KMS-11 (cell line): ENCODE measurements at regions not wholly inside any gene's neighbourhood (a gene's known extent, or its start where the extent isn't known, plus 50 kb on each side); places are given as distances from the start of the nearest gene placed in this dataset.

ENCODE experiments used
- H2AFZ ChIP-seq: fragments of 200-600 bp; sonication (generic); 2 replicates; pipeline ENCODE4 v1.6.1; 2016; ENCODE audit warnings: antibody characterized with exemption, mixed run types, low read depth
- H3K27ac ChIP-seq: fragments of 200-600 bp; sonication (generic); 2 replicates; pipeline ENCODE4 v1.6.1; 2016; ENCODE audit warnings: mild to moderate bottlenecking, mixed run types
- H3K27me3 ChIP-seq: fragments of 200-600 bp; sonication (generic); 2 replicates; pipeline ENCODE4 v1.6.1; 2017; ENCODE audit warnings: mild to moderate bottlenecking, low read depth, mixed run types, moderate library complexity; ENCODE audit not compliant: insufficient read depth
- H3K36me3 ChIP-seq: fragments of 200-600 bp; sonication (generic); 2 replicates; pipeline ENCODE4 v1.6.1; 2017; ENCODE audit warnings: mild to moderate bottlenecking, mixed run types; ENCODE audit not compliant: insufficient read depth
- H3K4me1 ChIP-seq: fragments of 200-600 bp; sonication (generic); 2 replicates; pipeline ENCODE4 v1.6.1; 2016; ENCODE audit warnings: mild to moderate bottlenecking, low read depth, mixed run types; ENCODE audit not compliant: poor library complexity, severe bottlenecking
- H3K4me2 ChIP-seq: fragments of 200-600 bp; sonication (generic); 2 replicates; pipeline ENCODE4 v1.7.0; 2016; ENCODE audit warnings: mild to moderate bottlenecking, mixed run types
- H3K4me3 ChIP-seq: fragments of 200-600 bp; sonication (generic); IDR thresholded peaks from 2 replicates; pipeline ENCODE4 v1.6.1; 2017; ENCODE audit warnings: low read depth, low read length, mixed read lengths; ENCODE audit not compliant: insufficient read depth
- H3K79me2 ChIP-seq: fragments of 200-600 bp; sonication (generic); 2 replicates; pipeline ENCODE4 v1.6.1; 2016; ENCODE audit warnings: low read depth, mixed run types; ENCODE audit not compliant: insufficient read depth
- H3K9ac ChIP-seq: fragments of 200-600 bp; sonication (generic); 2 replicates; pipeline ENCODE4 v1.6.1; 2016; ENCODE audit warnings: mild to moderate bottlenecking, mixed run types
- H4K20me1 ChIP-seq: fragments of 200-600 bp; sonication (generic); 2 replicates; pipeline ENCODE4 v1.6.1; 2016; ENCODE audit warnings: mild to moderate bottlenecking, mixed run types; ENCODE audit not compliant: insufficient read depth
- TF ChIP-seq, protein P1 (sequence below): fragments of 200-600 bp; sonication (generic); conservative IDR thresholded peaks from 2 replicates; pipeline ENCODE4 v1.6.1; 2017; ENCODE audit warnings: low read depth, mild to moderate bottlenecking, antibody characterized with exemption, low read length, moderate library complexity, mixed read lengths

- Histone ChIP-seq H2AFZ (no peak overlapping the region), H3K4me1 (no peaks in the 10 kb centered on the region), H3K36me3 (no peaks in the 10 kb centered on the region), H4K20me1 (no peaks in the 10 kb centered on the region), H3K79me2 (no peaks in the 10 kb centered on the region), H3K27me3 (no peaks in the 10 kb centered on the region), H3K9ac (no peak overlapping the region), H3K4me2 (no peak overlapping the region), H3K27ac (no peak overlapping the region), H3K4me3 (no peak overlapping the region)
- TF ChIP-seq, protein P1, sequence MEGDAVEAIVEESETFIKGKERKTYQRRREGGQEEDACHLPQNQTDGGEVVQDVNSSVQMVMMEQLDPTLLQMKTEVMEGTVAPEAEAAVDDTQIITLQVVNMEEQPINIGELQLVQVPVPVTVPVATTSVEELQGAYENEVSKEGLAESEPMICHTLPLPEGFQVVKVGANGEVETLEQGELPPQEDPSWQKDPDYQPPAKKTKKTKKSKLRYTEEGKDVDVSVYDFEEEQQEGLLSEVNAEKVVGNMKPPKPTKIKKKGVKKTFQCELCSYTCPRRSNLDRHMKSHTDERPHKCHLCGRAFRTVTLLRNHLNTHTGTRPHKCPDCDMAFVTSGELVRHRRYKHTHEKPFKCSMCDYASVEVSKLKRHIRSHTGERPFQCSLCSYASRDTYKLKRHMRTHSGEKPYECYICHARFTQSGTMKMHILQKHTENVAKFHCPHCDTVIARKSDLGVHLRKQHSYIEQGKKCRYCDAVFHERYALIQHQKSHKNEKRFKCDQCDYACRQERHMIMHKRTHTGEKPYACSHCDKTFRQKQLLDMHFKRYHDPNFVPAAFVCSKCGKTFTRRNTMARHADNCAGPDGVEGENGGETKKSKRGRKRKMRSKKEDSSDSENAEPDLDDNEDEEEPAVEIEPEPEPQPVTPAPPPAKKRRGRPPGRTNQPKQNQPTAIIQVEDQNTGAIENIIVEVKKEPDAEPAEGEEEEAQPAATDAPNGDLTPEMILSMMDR, result no peak
Observed at GRCh38 chr15:67967871-67968431, 86.2 kb upstream of the PIAS1 start.

- Histone ChIP-seq H4K20me1 (no peaks in the 10 kb centered on the region), H2AFZ (no peak overlapping the region), H3K27me3 (no peaks in the 10 kb centered on the region), H3K4me1 (no peaks in the 10 kb centered on the region), H3K27ac (no peak overlapping the region), H3K4me2 (no peak overlapping the region), H3K79me2 (no peaks in the 10 kb centered on the region), H3K36me3 (no peaks in the 10 kb centered on the region), H3K4me3 (no peak overlapping the region), H3K9ac (no peak overlapping the region)
- TF ChIP-seq, protein P1, result no peak
Observed at GRCh38 chr15:67968564-67968963, 85.6 kb upstream of the PIAS1 start.

DNA sequence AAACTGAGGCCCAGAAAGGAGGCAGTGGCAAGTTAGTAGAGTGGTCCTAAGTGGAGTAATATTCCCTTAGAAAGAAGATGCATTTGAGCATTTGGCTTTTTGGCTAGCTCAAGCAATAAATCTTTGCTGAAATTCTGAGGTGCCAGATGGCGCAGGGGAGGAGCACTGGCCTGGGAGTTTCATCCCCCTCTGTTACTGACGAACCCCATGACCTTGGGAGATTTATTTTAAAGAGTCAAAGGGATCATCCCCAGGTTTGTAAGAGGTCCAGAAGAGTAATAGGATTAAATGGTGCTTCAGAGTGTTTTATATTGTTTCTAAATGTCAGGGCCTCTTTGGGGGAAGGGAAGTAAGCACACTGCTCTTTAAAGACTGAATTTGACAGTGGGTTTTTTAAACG, 85.1 kb upstream of the PIAS1 start:
- H3K27ac ChIP-seq, result no peak overlapping the region
- H3K79me2 ChIP-seq, result no peaks in the 10 kb centered on the region
- H3K27me3 ChIP-seq, result no peaks in the 10 kb centered on the region
- H2AFZ ChIP-seq, result no peak overlapping the region
- H3K4me3 ChIP-seq, result no peak overlapping the region
- H3K36me3 ChIP-seq, result no peaks in the 10 kb centered on the region
- no peaks in the 10 kb centered on the region for H3K4me1 ChIP-seq
- TF ChIP-seq, protein P1, result no peak
- H3K9ac ChIP-seq, result no peak overlapping the region
- H4K20me1 ChIP-seq, result no peaks in the 10 kb centered on the region
- H3K4me2 ChIP-seq, result no peak overlapping the region

- Histone ChIP-seq H2AFZ (no peak overlapping the region), H3K27ac (no peak overlapping the region), H4K20me1 (no peaks in the 10 kb centered on the region), H3K79me2 (no peaks in the 10 kb centered on the region), H3K9ac (no peak overlapping the region), H3K4me2 (no peak overlapping the region), H3K36me3 (no peaks in the 10 kb centered on the region), H3K27me3 (no peaks in the 10 kb centered on the region), H3K4me3 (no peak overlapping the region), H3K4me1 (no peaks in the 10 kb centered on the region)
- TF ChIP-seq, protein P1, result no peak
Observed at GRCh38 chr15:67969892-67970291, 84.2 kb upstream of the PIAS1 start.
